ENCODE measurements at regions not wholly inside any gene's neighbourhood (a gene's known extent, or its start where the extent isn't known, plus 50 kb on each side); places are given as distances from the start of the nearest gene placed in this dataset.
A peak's percentile ranks its signal among the peaks of the same experiment; 100 is the strongest.

DNA sequence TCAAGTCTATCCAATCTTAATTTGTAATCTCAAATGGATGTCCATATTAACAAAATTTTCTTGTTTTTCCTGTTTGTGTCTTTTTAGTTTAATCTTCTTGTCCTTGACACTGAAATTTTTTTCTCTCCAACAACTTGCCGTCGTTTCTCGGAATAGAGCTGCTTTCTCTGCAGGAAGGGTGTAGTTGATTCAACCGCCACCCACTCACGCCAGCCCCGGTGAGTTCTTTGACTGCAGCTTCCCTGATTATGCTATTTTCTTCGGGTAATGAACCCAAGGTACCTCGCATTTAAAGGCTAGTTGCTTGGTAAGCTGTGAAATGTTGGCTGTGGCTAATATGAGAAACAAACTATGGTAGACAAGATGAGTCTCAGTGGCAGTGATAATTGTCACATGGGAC is 72.2 kb downstream of the DPRX start (continued):
- TF ChIP-seq, protein P1, sequence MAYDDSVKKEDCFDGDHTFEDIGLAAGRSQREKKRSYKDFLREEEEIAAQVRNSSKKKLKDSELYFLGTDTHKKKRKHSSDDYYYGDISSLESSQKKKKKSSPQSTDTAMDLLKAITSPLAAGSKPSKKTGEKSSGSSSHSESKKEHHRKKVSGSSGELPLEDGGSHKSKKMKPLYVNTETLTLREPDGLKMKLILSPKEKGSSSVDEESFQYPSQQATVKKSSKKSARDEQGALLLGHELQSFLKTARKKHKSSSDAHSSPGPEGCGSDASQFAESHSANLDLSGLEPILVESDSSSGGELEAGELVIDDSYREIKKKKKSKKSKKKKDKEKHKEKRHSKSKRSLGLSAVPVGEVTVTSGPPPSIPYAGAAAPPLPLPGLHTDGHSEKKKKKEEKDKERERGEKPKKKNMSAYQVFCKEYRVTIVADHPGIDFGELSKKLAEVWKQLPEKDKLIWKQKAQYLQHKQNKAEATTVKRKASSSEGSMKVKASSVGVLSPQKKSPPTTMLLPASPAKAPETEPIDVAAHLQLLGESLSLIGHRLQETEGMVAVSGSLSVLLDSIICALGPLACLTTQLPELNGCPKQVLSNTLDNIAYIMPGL (CRISPR knock-in tag; IDR thresholded peaks at IDR 0.05), result no peak
- no peak for TF ChIP-seq ARID1B (IDR thresholded peaks at IDR 0.05)
- TF ChIP-seq, protein P2, sequence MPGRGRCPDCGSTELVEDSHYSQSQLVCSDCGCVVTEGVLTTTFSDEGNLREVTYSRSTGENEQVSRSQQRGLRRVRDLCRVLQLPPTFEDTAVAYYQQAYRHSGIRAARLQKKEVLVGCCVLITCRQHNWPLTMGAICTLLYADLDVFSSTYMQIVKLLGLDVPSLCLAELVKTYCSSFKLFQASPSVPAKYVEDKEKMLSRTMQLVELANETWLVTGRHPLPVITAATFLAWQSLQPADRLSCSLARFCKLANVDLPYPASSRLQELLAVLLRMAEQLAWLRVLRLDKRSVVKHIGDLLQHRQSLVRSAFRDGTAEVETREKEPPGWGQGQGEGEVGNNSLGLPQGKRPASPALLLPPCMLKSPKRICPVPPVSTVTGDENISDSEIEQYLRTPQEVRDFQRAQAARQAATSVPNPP (IDR thresholded peaks at IDR 0.05; ENCODE audit: borderline replicate concordance, insufficient read depth, insufficient read length), result no peak
- TF ChIP-seq, protein P3, sequence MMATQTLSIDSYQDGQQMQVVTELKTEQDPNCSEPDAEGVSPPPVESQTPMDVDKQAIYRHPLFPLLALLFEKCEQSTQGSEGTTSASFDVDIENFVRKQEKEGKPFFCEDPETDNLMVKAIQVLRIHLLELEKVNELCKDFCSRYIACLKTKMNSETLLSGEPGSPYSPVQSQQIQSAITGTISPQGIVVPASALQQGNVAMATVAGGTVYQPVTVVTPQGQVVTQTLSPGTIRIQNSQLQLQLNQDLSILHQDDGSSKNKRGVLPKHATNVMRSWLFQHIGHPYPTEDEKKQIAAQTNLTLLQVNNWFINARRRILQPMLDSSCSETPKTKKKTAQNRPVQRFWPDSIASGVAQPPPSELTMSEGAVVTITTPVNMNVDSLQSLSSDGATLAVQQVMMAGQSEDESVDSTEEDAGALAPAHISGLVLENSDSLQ (IDR thresholded peaks at IDR 0.05), result no peak
- TF ChIP-seq WHSC1 (IDR thresholded peaks at IDR 0.05; ENCODE audit: low read length), result no peak

DNA sequence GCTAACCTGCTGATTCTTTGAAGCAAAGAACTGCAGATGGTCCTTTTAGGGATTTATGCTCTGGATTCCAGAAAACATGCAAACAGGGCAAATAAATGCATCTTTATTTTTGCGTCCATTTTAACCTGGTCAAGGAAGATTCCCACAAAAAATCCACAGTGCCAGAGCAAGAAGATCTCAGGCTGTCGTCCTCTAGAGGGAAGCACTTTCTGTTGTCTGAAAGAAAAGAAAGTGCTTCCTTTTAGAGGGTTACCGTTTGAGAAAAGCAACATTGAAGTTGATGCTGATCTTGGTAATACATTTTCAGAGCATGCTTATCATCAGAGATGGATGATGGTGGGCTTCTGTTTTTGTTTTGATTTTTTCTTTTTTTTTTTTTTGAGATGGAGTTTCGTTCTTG is 75.5 kb downstream of the DPRX start:
- no peak for ATAC-seq
- in situ Hi-C loops (cut with MboI) (no loop called here), intact Hi-C loops (cut with micrococcal nuclease) (no loop called here)
- H4K20me1 ChIP-seq (replicated peaks; ENCODE audit: control insufficient read depth, insufficient read depth, low read length), result no peaks in the 10 kb centered on the region
- ChIA-PET POLR2A (no interaction called here), CTCF (ENCODE audit: low intra/inter-chr PET ratio) (no interaction called here)
- H3K36me3 ChIP-seq (ENCODE audit: control insufficient read depth, insufficient read depth, low read length), result no peaks in the 10 kb centered on the region
- no peak overlapping the region for H3K27ac ChIP-seq (ENCODE audit: extremely low read depth, low read depth, low read length)
- no peak overlapping the region for H3K9ac ChIP-seq (ENCODE audit: insufficient read depth in 1 of 2, low read depth in 2 of 2, low read length in 2 of 2)
- TF ChIP-seq, protein P4, sequence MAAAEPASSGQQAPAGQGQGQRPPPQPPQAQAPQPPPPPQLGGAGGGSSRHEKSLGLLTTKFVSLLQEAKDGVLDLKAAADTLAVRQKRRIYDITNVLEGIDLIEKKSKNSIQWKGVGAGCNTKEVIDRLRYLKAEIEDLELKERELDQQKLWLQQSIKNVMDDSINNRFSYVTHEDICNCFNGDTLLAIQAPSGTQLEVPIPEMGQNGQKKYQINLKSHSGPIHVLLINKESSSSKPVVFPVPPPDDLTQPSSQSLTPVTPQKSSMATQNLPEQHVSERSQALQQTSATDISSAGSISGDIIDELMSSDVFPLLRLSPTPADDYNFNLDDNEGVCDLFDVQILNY (CRISPR knock-in tag; IDR thresholded peaks at IDR 0.05), result no peak
- TF ChIP-seq CBFA2T2 (conservative IDR thresholded peaks at IDR 0.05), result no peak
- H3K4me1 ChIP-seq (replicated peaks in 1 of 2; ENCODE audit: control insufficient read depth in 2 of 2, insufficient read depth in 2 of 2, low read length in 2 of 2), result no peaks in the 10 kb centered on the region
- no peaks in the 10 kb centered on the region for H3K9me1 ChIP-seq (ENCODE audit: control insufficient read depth, insufficient read depth, low read length)
- H3K4me3 ChIP-seq, result no peak overlapping the region
- no peak for DNase-seq (ENCODE audit: extremely low read depth in 1 of 4, low spot score in 3 of 4)
- H3K4me2 ChIP-seq (ENCODE audit: insufficient read depth, low read length), result no peak overlapping the region
- H3K9me3 ChIP-seq (replicated peaks; ENCODE audit: control insufficient read depth, insufficient read depth, low read depth, low read length), result no peaks in the 10 kb centered on the region
- H3K79me2 ChIP-seq (ENCODE audit: control insufficient read depth, insufficient read depth, low read length), result no peaks in the 10 kb centered on the region
- peak; percentile 59 for FAIRE-seq
- H2AFZ ChIP-seq (ENCODE audit: low read depth, low read length), result no peak overlapping the region
- peaks cover 0 to 46% of the 10 kb centered on the region in 2 experiments; a peak in 3 of 5 replicates for H3K27me3 ChIP-seq (ENCODE audit: control insufficient read depth in 2 of 2, insufficient read depth in 2 of 2, low read length in 2 of 2)
- 0% methylated on average over 4 of the region's 4 CpGs for WGBS (ENCODE audit: insufficient coverage, low coverage, missing lambda C conversion rate)
- no TSS peak for BruUV-seq (replicated peaks)
